Epithelial cell of esophagus (primary cell): ENCODE measurements at regions not wholly inside any gene's neighbourhood (a gene's known extent, or its start where the extent isn't known, plus 50 kb on each side); places are given as distances from the start of the nearest gene placed in this dataset.
"Not testable (repeated sequence)": the region's sequence is repeated elsewhere in the genome, so short reads cannot be mapped to it uniquely, and the experiment has no call there.

Experiments
- DNase-seq: peaks from one replicate; pipeline ENCODE4 v3.0.0; 2010; ENCODE audit warnings: low read depth
- H3K4me3 ChIP-seq: 2 replicates; pipeline ENCODE4 v1.5.1; 2011; ENCODE audit warnings: mild to moderate bottlenecking, low read length, control low read depth
- TF ChIP-seq, protein P1 (sequence below): IDR thresholded peaks from 2 replicates; pipeline ENCODE4 v1.5.1; 2011; ENCODE audit warnings: low read depth, mild to moderate bottlenecking, low read length, control low read depth, inconsistent platforms; ENCODE audit not compliant: insufficient read depth; ENCODE audit errors: missing control alignments

DNA sequence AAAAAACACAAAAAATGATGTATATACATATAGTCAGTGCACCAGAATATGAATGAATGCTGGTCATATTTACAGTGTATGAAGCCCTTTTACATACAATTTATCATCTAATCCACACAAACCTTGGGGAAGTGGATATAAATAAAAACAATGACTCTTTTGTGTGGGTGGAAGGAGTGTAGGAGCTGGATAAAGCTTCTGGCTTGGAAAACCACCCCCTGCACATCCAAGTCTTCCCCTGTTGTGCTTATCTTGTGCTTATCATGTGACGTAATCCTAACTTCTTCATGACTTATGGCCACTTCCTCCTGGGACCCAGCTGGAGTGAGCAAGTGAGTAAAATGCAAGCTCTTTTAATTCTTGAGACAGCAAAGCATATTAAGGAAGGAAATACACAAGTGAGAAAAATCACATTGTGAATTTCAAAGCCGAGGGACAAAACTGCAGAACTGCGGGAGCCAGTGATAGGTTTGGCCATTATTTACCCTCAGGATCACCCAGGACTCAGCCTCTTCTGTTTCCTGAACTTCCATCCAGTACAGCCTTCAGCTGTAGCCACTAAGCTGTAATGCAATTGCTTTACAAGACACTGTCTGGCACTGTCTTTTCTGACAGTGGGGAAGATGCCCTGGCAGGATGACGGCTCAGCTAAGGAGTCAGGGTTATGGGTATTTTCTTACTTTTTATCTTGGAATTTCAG lies 104.0 kb upstream of the PPM1J start:
- DNase-seq, result no peak
- no peak overlapping the region for H3K4me3 ChIP-seq

GRCh38 chr1:112817555-112818373 lies 102.6 kb upstream of the PPM1J start:
- no peak for DNase-seq
- no peak overlapping the region for H3K4me3 ChIP-seq
- TF ChIP-seq, protein P1, sequence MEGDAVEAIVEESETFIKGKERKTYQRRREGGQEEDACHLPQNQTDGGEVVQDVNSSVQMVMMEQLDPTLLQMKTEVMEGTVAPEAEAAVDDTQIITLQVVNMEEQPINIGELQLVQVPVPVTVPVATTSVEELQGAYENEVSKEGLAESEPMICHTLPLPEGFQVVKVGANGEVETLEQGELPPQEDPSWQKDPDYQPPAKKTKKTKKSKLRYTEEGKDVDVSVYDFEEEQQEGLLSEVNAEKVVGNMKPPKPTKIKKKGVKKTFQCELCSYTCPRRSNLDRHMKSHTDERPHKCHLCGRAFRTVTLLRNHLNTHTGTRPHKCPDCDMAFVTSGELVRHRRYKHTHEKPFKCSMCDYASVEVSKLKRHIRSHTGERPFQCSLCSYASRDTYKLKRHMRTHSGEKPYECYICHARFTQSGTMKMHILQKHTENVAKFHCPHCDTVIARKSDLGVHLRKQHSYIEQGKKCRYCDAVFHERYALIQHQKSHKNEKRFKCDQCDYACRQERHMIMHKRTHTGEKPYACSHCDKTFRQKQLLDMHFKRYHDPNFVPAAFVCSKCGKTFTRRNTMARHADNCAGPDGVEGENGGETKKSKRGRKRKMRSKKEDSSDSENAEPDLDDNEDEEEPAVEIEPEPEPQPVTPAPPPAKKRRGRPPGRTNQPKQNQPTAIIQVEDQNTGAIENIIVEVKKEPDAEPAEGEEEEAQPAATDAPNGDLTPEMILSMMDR, result no peak

More for the DNA sequence above, 104.0 kb upstream of the PPM1J start:
- TF ChIP-seq, protein P1, result no peak

DNA sequence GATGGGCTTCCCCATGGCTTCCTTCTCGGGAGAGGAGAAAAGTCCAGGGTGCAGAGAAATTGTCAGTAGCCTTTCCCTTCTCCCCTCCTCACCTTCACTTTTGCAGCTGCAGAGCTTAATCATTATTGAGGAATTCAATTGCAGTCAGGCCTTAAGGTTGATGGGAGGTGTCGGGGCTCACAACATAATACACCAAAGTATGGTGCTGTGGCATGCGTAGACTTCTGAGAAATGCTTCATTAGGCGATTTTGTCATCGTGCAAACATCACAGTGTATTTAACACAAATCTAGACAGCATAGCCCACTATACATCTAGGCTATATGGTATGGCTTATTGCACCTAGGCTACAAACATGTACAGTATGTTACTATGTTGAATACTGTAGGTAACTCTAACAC lies 100.2 kb upstream of the PPM1J start:
- DNase-seq, result no peak
- H3K4me3 ChIP-seq, result no peak overlapping the region
- TF ChIP-seq, protein P1, result no peak

DNA sequence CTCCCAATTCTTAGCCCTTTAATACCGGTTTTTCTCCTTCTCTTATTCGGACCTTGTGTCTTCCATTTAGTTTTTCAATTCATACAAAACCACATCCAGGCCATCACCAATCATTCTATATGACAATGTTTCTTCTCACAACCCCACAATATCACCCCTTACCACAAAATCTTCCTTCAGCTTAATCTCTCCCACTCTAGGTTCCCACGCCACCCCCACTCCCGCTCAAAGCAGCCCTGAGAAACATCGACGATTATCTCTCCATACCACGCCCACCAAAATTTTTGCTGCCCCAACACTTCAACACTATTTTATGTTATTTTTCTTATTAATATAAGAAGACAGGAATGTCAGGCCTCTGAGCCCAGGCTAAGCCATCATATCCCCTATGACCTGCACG lies 99.5 kb upstream of the PPM1J start:
- not testable (repeated sequence) for DNase-seq, H3K4me3 ChIP-seq

- H3K4me3 ChIP-seq, result no peak overlapping the region
- TF ChIP-seq, protein P1, result peak; percentile 93
- DNase-seq, result peak; percentile 76
Measured at GRCh38 chr1:112808861-112809684, 93.9 kb upstream of the PPM1J start.

GRCh38 chr1:112807999-112808398 lies 92.9 kb upstream of the PPM1J start:
- H3K4me3 ChIP-seq, result no peak overlapping the region
- TF ChIP-seq, protein P1, result no peak
- no peak for DNase-seq

DNA sequence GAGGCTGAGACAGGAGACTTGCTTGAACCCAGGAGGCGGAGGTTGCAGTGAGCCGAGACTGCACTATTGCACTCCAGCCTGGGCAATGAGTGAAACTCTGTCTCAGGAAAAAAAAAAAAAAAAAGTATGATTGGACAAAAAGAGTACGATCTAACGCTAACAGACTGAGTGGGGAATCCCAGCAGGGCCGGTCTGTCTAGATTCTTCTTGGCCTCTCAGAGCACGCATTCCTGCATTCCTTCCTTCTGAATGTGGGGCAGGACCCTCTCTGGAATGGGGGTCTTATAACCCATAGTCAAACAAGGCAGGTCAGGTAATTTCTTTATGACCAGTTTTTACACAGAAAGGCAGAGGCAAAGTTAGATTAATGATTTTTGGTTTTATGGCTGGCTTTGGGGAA lies 92.0 kb upstream of the PPM1J start:
- TF ChIP-seq, protein P1, result no peak
- H3K4me3 ChIP-seq, result no peak overlapping the region
- peak; percentile 67 for DNase-seq
